HG02678 (cell line): ENCODE measurements at regions not wholly inside any gene's neighbourhood (a gene's known extent, or its start where the extent isn't known, plus 50 kb on each side); places are given as distances from the start of the nearest gene placed in this dataset.

Source experiments
- ATAC-seq: cut with Tn5 transposase; IDR thresholded peaks from one replicate; pipeline ENCODE4 v1.9.1; 2021; ENCODE audit warnings: mild to moderate bottlenecking, moderate library complexity; ENCODE audit not compliant: unreplicated experiment

GRCh38 chr6:93794166-93794565, 374.8 kb upstream of the EPHA7 start:
- ATAC-seq = no peak

- ATAC-seq = no peak
Measured at GRCh38 chr6:93792746-93793145, 373.4 kb upstream of the EPHA7 start.

DNA sequence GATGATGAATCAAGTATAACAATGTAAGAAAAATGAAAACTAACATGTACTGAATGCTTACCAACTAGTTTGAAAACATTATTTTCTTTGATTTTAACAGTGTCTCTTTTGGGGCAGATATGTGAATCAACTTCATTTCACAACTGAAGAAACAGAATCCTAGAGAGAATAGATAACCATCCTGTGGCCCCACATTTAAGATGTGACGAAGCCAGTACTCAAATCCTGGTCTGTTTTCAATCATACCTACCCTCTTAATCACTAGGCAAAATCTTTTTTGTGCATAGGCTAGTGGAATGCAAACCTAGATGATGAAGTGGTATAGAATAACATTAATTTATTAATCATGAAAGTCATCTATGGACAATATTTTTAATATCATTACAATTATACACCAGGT, 371.6 kb upstream of the EPHA7 start:
- ATAC-seq = no peak

DNA sequence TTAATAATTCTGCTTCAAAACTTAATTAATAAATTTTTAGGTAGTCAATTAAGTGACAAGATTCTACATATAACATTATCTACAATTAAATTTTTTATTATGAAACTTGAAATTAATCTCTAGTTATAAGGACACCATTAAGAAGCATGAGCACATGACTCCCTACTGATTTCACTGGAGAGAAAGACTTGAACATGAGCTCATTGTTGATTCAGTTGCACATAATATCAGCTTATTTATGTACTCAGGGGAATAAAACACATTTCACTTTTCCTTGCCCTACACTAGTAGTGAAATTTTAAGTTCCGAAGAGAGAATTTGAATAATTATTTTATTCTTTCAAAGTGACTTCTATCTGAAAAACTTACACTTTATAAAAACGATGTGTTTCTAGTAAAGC, 370.2 kb upstream of the EPHA7 start:
- no peak for ATAC-seq

DNA sequence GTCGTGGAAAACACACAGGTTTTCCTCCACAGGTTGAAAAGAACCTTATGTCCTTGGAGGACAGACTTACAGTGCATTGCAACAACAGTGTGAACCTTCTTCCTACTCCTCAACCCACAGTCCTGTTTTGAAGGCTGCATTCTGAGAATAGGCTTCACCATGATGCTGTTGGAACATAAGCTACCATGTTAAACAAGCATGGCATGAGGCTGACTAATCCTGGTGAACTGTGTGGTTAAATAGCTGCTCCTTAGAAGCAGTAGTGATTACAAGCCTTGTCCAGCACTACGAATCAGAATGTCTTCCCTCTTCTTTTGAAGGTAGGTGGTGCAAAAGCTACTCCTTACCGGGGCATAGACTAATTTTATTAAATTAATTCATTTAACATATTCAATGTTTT, 368.5 kb upstream of the EPHA7 start:
- ATAC-seq = no peak

DNA sequence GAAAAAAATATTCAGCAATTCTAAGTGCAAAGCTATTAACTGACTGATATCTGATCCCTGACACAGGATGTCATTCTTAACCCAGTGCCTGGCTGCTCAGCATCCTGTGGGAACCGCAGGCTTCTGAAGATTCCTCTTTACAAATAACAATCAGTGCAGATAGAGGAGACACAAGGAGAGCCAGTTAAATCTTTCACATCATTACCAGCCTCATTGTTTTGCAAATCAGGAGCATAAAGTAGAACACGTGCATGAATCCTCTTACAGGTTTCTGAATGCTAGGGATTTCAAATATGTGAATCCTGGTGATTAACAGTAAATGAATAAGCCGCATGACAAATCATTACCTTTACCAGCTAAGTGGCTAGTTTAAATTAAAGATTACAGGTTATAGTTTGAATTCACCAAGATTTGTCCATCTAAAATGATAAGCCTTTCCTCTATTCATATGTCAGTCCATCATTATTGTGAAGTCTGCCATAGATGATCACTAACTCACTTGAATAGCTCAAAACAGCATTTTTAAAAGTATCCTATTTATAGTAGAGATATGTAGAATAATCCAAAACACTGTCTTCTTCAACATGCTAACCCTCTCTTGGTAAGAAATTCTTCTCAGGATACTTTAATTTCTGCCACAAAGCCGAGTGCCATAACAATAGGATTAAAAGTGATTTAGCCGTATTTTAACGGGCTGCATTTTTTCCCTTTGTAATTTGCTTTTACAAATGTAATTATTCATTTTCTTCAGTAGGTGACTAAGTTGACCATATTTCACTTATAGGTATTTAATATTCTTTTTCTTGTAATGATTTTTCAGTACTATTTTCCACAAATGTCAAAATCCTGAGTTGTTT, 367.3 kb upstream of the EPHA7 start:
- ATAC-seq = no peak

DNA sequence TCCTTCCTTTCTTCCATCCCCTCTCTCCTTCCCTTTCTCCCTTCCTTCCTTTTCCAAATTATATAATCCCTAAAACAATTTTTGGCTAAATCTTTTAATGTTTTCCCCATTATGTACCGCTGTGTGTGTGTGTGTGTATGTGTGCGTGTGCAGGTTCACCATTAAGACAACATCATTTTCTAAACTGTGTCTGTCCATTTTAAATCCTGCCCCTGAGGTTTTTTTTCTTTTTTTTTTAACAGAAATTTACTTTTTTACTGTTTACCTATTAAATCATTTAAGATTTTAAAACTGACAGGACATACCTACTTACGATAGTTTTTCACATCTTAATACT, 366.3 kb upstream of the EPHA7 start:
- ATAC-seq = no peak

DNA sequence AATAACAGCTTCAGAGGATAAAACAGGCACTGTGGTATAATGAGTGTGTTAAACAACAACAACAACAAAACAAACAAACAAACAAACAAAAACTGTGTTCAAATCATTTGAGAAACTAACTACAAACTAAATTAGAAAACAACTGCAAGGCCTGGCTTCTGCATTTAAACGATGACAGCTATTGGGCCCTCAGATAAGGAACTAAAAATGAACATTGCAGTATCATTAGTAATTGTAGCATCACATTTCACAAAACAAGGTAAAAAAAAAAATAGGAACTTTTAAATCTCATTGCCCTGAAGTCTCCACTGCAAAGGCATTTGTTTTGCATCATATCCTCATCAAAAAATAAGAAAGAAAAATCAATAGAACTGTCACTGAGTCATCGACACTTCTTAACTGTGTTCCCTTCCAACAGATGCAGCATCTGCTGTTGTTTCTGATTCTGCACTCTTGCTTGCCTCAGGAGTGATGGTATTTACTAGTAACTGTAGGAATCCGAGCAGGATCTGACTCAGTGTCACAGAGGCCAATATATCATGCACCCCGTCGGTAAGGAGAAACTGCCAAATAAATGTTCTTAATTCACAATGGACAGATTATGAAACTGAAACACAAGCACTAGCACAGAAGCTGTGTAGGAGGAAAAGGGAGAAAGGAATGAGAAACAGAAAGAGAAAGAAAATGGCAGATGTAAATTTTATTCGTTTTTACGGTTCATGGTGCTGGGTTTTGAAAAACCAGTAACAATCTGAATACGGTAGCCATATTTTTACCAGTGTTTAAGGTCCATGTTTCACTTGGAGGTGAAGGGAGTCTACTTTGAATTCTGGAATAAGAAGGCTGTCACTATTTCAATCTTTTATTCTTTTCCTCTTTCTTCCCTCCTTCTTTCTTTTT, 365.7 kb upstream of the EPHA7 start:
- ATAC-seq = no peak

- ATAC-seq = no peak
Measured at GRCh38 chr6:93779086-93779841, 359.9 kb upstream of the EPHA7 start.

DNA sequence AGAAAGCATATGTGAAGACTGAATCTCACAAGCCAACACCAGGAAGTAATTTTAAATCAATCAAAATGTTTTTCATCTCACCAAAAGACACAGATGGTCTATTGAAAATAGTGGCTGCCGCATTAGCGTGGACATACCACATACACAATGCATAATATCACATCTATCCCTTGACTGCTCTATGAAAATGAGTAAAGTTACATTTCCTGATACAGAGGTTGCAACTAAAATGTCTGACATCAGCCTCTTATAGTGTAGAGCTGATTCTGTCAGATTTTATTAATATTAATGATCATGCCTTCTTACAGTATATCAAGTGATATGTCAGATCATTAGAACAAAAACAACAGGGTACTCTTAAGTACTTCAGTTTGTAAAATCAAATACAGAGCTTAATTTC, 339.8 kb upstream of the EPHA7 start:
- no peak for ATAC-seq

DNA sequence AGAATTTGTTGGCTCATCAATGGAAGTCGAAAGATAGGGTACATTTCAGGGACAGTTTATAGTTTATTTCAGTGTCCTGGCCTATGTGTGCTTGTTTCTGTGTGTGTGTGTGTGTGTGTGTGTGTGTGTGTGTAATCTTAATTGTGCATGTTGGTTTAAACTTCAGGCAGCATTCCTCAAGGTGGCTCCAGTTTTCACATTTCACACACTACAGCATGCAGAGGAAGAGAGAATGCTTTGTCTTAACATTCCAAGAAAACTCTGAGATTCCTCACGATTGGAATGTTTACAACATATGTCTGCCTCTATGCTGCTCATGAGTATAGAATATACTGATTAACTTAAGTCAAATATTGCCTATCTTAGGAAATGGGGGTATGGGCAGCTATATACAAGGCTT, 332.6 kb upstream of the EPHA7 start:
- no peak for ATAC-seq

DNA sequence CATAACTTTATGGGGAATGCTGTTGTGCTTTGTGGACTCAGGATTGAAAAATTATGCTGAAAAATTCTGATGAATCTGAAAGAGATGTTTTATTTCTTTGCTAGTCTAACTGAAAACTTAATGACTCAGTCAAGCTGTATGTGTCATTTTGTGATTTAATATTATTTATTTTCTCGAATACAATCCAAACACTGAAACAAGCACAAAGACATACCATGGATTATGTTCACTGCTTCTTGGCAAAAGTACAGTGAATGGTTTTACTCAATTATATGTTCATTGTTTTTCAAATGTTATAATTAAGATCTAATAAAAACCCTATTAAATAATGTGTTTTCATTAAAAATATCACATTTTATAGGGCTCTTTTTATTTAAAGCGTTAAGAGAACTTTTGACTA, 330.6 kb upstream of the EPHA7 start:
- ATAC-seq = no peak

DNA sequence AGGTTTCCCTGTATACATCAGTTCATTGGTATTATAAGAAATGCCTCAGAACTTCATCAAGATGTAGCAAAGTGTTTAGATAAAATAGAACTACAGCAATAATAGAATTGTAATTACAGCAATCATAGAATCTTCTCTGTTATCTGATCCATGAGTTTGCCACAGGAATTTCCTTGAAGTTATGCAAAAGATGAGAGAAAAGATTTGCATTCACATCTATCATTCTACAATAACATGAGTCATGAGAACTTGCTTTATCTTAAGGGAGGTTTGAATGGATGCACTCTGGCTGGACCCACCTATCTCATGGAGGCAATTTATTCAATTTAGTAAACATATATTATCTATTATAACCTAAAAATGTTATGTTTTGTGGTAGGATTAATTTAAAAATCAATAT, 329.8 kb upstream of the EPHA7 start:
- ATAC-seq = no peak

GRCh38 chr6:93746892-93747291, 327.5 kb upstream of the EPHA7 start:
- ATAC-seq = no peak

DNA sequence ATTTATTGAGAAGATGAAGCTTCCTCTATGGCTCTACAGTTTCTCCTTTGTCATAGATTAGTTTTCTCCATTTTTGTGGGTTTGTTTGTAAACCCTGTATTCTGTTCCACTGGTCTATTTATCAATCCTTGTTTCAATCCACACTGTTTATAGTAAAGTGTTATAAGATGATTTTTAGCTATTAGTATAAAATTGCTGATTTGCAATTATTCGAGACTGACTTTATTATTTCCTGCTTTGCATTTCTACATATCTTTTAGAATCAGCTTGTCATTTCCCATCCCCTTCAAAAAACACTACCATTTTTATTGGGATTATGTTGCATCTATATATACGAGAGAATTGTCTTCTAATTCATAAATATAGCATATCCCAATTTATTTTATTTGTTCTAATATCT, 325.9 kb upstream of the EPHA7 start:
- no peak for ATAC-seq

- ATAC-seq = no peak
Measured at GRCh38 chr6:93735099-93735498, 315.7 kb upstream of the EPHA7 start.

- ATAC-seq = no peak
Measured at GRCh38 chr6:93731306-93731705, 311.9 kb upstream of the EPHA7 start.

DNA sequence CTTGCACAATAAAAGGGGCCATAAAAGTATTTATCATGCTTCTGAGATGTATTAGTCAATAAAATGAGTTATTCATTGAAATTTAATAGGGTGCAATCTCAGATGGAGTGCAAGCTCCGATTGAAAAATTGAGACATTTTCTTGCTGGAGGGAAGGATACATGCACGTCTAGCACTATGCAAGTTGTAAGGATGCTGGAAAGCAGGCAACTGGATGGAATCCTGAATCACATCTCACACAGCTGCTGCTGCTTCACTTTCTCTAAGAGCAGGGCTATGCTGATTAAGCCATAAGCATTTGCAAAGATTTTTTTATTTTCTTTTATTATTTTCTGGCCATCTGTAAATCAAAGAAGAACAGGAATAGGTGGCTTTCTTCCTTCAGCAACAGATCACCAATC, 308.8 kb upstream of the EPHA7 start:
- ATAC-seq = no peak

GRCh38 chr6:93727447-93727846, 308.1 kb upstream of the EPHA7 start:
- no peak for ATAC-seq

- ATAC-seq = no peak
Measured at GRCh38 chr6:93721386-93722048, 302.2 kb upstream of the EPHA7 start.

DNA sequence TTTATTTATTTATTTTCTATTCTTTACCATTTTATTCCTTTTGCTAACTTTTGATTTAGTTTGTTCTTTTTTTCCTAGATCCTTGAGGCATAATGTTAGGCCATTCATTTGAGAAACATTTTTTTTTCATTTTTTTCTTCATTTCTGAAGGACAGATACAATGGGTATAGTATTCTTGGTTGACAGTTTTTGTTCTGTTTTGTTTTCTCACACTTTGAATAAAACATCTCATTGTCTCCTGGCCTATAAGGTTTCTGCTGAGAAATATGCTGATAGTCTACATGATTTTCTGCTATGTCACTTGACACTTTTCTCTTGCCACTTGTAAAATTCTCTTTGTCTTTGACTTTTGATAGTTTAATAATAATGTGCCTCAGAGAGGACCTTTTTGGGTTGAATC, 294.6 kb upstream of the EPHA7 start:
- ATAC-seq = no peak
